Caco-2 (cell line): ENCODE measurements at regions not wholly inside any gene's neighbourhood (a gene's known extent, or its start where the extent isn't known, plus 50 kb on each side); places are given as distances from the start of the nearest gene placed in this dataset.

Experiments
- BruUV-seq: library from RNA; stranded (reverse); fragments of 400-500 nt; replicated peaks from 2 replicates; lab custom pipeline; 2021; lab: Mats Ljungman, UMichigan
- CTCF ChIA-PET: fragments of 300-600 bp; sonication (Branson Sonifier 250); formaldehyde crosslinking; loops from one replicate; lab custom pipeline; 2022; ENCODE audit warnings: antibody characterized with exemption; lab: Charles Lee
- POLR2A ChIA-PET: fragments of 300-600 bp; sonication (Branson Sonifier 250); formaldehyde crosslinking; loops from one replicate; lab custom pipeline; 2022; ENCODE audit warnings: antibody characterized with exemption; lab: Charles Lee
- DNase-seq, 2 experiments: peaks; one replicate each; pipeline versions ENCODE4 v3.0.0 to v3.0.0-alpha.2; 2020 to 2022
- H3K27me3 ChIP-seq: replicated peaks from 2 replicates; pipeline ENCODE4 v1.6.0; 2011; ENCODE audit warnings: low read length; ENCODE audit not compliant: control insufficient read depth, insufficient read depth
- H3K36me3 ChIP-seq: 2 replicates; pipeline ENCODE4 v1.5.1; 2011; ENCODE audit warnings: low read length; ENCODE audit not compliant: control insufficient read depth, insufficient read depth
- H3K4me1 ChIP-seq: fragments of 250-450 bp; sonication (Bioruptor Pico); 2 replicates; pipeline ENCODE4 v1.5.1; 2020; ENCODE audit warnings: mild to moderate bottlenecking
- H3K4me3 ChIP-seq: 2 replicates; pipeline ENCODE4 v1.5.1; 2011; ENCODE audit warnings: low read depth, mild to moderate bottlenecking, control low read depth, low read length
- H3K9me3 ChIP-seq: fragments of 250-450 bp; sonication (Bioruptor Pico); 2 replicates; pipeline ENCODE4 v1.5.1; 2020; ENCODE audit warnings: mild to moderate bottlenecking, moderate library complexity
- H3K27ac Mint-ChIP-seq: one replicate; pipeline ENCODE4 v1.8.0; 2022; ENCODE audit warnings: mixed read lengths; ENCODE audit not compliant: unreplicated experiment
- H3K27me3 Mint-ChIP-seq: one replicate; pipeline ENCODE4 v1.8.0; 2022; ENCODE audit warnings: mixed read lengths; ENCODE audit not compliant: insufficient read depth, unreplicated experiment
- H3K36me3 Mint-ChIP-seq: one replicate; pipeline ENCODE4 v1.8.0; 2022; ENCODE audit warnings: mild to moderate bottlenecking, mixed read lengths; ENCODE audit not compliant: insufficient read depth, unreplicated experiment
- H3K4me1 Mint-ChIP-seq: one replicate; pipeline ENCODE4 v1.8.0; 2022; ENCODE audit warnings: low read depth, mixed read lengths; ENCODE audit not compliant: unreplicated experiment
- H3K4me3 Mint-ChIP-seq: one replicate; pipeline ENCODE4 v1.8.0; 2022; ENCODE audit warnings: mild to moderate bottlenecking, moderate library complexity, mixed read lengths; ENCODE audit not compliant: unreplicated experiment
- H3K9me3 Mint-ChIP-seq: one replicate; pipeline ENCODE4 v1.8.0; 2022; ENCODE audit warnings: mixed read lengths; ENCODE audit not compliant: unreplicated experiment
- CTCF ChIP-seq, 2 experiments: fragments of 200-600 bp in 1 of 2; IDR thresholded peaks; 1 replicate in 1 of 2; 2 replicates in 1 of 2; pipeline versions ENCODE4 v1.5.1 to v1.8.0; 2011 to 2022; ENCODE audit warnings: antibody characterized with exemption in 1 of 2, control low read depth in 1 of 2, inconsistent platforms in 1 of 2, low read depth in 1 of 2, low read length in 1 of 2, mild to moderate bottlenecking in 1 of 2, moderate library complexity in 1 of 2; ENCODE audit not compliant: insufficient read depth in 1 of 2, severe bottlenecking in 1 of 2, unreplicated experiment in 1 of 2
- intact Hi-C: fragments of 100-400 bp; cut with micrococcal nuclease; formaldehyde crosslinking; loops from one replicate; pipeline ENCODE4 v1.10.0; 2022; ENCODE audit not compliant: unreplicated experiment

GRCh38 chr20:57023007-57023406 lies 243.4 kb downstream of the BMP7 start:
- peaks cover 6% of the 10 kb centered on the region for H3K4me1 ChIP-seq
- ChIA-PET POLR2A (no interaction called here), CTCF (interaction anchor here (0.5 to 2.3 kb wide), 3 partner anchors 38 to 955 kb away, joined by 3 to 6 read pairs (median 5); no protein-coding TSS in a partner anchor)
- H3K36me3 ChIP-seq: no peaks in the 10 kb centered on the region
- H3K36me3 Mint-ChIP-seq: no peaks in the 10 kb centered on the region
- H3K27me3 ChIP-seq: no peaks in the 10 kb centered on the region
- H3K27ac Mint-ChIP-seq: no peak overlapping the region
- no peak overlapping the region for H3K4me3 Mint-ChIP-seq
- DNase-seq: no peak
- H3K9me3 Mint-ChIP-seq: no peaks in the 10 kb centered on the region
- peaks cover 25% of the 10 kb centered on the region for H3K4me1 Mint-ChIP-seq
- no peak for TF ChIP-seq CTCF (IDR thresholded peaks at IDR 0.05; ENCODE audit: insufficient read depth in 1 of 2, low read depth in 1 of 2, low read length in 1 of 2, severe bottlenecking in 1 of 2, unreplicated experiment in 1 of 2)
- intact Hi-C loops: no loop called here
- H3K4me3 ChIP-seq: no peak overlapping the region
- no TSS peak for BruUV-seq
- H3K9me3 ChIP-seq: no peaks in the 10 kb centered on the region
- H3K27me3 Mint-ChIP-seq: no peaks in the 10 kb centered on the region

GRCh38 chr20:57023997-57024396 lies 242.4 kb downstream of the BMP7 start:
- H3K4me3 Mint-ChIP-seq: no peak overlapping the region
- no peaks in the 10 kb centered on the region for H3K9me3 Mint-ChIP-seq
- no peaks in the 10 kb centered on the region for H3K27me3 ChIP-seq
- no peaks in the 10 kb centered on the region for H3K9me3 ChIP-seq
- no peak for TF ChIP-seq CTCF (IDR thresholded peaks at IDR 0.05; ENCODE audit: insufficient read depth in 1 of 2, low read depth in 1 of 2, low read length in 1 of 2, severe bottlenecking in 1 of 2, unreplicated experiment in 1 of 2)
- peaks cover 18% of the 10 kb centered on the region for H3K4me1 Mint-ChIP-seq
- H3K4me3 ChIP-seq: no peak overlapping the region
- ChIA-PET POLR2A (no interaction called here), CTCF (no interaction called here)
- no peak for DNase-seq
- no peak overlapping the region for H3K27ac Mint-ChIP-seq
- H3K27me3 Mint-ChIP-seq: no peaks in the 10 kb centered on the region
- intact Hi-C loops: no loop called here
- no TSS peak for BruUV-seq
- no peaks in the 10 kb centered on the region for H3K36me3 ChIP-seq
- no peaks in the 10 kb centered on the region for H3K36me3 Mint-ChIP-seq
- peaks cover 4% of the 10 kb centered on the region; the same call in 1 of the 2 replicates for H3K4me1 ChIP-seq

GRCh38 chr20:57024849-57025248 lies 241.6 kb downstream of the BMP7 start:
- DNase-seq: no peak
- H3K4me1 Mint-ChIP-seq: peaks cover 18% of the 10 kb centered on the region
- Histone ChIP-seq H3K4me3 (no peak overlapping the region), H3K27me3 (no peaks in the 10 kb centered on the region), H3K4me1 (peaks cover 4% of the 10 kb centered on the region; the same call in 1 of the 2 replicates), H3K36me3 (no peaks in the 10 kb centered on the region), H3K9me3 (no peaks in the 10 kb centered on the region)
- H3K27ac Mint-ChIP-seq: no peak overlapping the region
- no peaks in the 10 kb centered on the region for H3K27me3 Mint-ChIP-seq
- intact Hi-C loops: no loop called here
- POLR2A ChIA-PET: no interaction called here
- BruUV-seq: no TSS peak
- no peak overlapping the region for H3K4me3 Mint-ChIP-seq
- H3K9me3 Mint-ChIP-seq: no peaks in the 10 kb centered on the region
- no peak for TF ChIP-seq CTCF (IDR thresholded peaks at IDR 0.05; ENCODE audit: insufficient read depth in 1 of 2, low read depth in 1 of 2, low read length in 1 of 2, severe bottlenecking in 1 of 2, unreplicated experiment in 1 of 2)
- CTCF ChIA-PET: no interaction called here
- no peaks in the 10 kb centered on the region for H3K36me3 Mint-ChIP-seq
